ENCODE measurements at regions not wholly inside any gene's neighbourhood (a gene's known extent, or its start where the extent isn't known, plus 50 kb on each side); places are given as distances from the start of the nearest gene placed in this dataset.

DNA sequence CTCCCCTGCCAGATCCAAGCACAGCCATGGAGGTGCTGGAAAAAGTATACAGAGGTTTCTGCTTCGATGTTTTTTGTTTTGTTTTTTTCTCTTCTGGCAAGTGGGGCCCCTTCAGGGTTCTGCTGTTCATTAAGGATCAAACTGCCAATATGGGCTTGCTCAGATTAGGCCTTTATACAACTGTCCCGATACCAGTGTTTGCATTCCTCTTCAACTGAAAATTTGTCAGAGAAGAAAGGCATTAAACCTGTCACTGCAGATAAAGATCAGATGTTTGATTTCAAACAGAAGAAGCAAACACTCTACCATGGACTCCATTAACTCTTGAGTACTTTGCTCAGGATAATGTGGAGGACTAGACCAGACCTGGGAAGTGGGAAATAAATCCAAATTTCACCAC is 396.0 kb upstream of the SMIM21 start:
- Histone ChIP-seq H3K9me3 (ENCODE audit: low read depth) (no peaks in the 10 kb centered on the region), H3K27ac (no peak overlapping the region), H3K4me1 (ENCODE audit: low read depth) (peaks cover 4% of the 10 kb centered on the region), H3K27me3 (no peaks in the 10 kb centered on the region), H3K36me3 (no peaks in the 10 kb centered on the region), H3K4me3 (no peak overlapping the region)
- TF ChIP-seq, protein P1, sequence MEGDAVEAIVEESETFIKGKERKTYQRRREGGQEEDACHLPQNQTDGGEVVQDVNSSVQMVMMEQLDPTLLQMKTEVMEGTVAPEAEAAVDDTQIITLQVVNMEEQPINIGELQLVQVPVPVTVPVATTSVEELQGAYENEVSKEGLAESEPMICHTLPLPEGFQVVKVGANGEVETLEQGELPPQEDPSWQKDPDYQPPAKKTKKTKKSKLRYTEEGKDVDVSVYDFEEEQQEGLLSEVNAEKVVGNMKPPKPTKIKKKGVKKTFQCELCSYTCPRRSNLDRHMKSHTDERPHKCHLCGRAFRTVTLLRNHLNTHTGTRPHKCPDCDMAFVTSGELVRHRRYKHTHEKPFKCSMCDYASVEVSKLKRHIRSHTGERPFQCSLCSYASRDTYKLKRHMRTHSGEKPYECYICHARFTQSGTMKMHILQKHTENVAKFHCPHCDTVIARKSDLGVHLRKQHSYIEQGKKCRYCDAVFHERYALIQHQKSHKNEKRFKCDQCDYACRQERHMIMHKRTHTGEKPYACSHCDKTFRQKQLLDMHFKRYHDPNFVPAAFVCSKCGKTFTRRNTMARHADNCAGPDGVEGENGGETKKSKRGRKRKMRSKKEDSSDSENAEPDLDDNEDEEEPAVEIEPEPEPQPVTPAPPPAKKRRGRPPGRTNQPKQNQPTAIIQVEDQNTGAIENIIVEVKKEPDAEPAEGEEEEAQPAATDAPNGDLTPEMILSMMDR (IDR thresholded peaks at IDR 0.05; ENCODE audit: low read depth, low read length): no peak
- DNase-seq (ENCODE audit: low read depth in 1 of 2, low spot score in 1 of 2): no peak

DNA sequence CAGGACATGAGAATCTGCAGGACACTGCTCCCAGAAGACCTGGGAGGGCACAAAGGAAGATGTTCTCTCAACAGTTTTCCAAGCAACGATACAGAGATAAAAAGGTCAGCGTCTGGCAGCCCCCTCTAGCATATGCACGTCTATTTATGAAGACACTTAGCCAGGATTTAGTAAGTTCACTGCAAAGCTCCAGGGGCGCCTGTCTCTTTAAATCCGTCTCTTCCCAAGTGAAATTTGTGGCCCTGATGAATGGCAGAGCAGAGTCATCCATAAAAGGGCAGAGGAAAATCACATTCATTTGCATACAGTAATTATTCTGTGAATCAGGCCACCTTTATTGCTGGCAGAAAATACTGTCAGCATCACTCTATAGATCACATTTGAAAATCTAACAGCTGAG is 390.9 kb upstream of the SMIM21 start:
- Histone ChIP-seq H3K36me3 (no peaks in the 10 kb centered on the region), H3K4me3 (no peak overlapping the region), H3K27me3 (no peaks in the 10 kb centered on the region), H3K4me1 (ENCODE audit: low read depth) (no peaks in the 10 kb centered on the region), H3K27ac (no peak overlapping the region), H3K9me3 (ENCODE audit: low read depth) (no peaks in the 10 kb centered on the region)
- no peak for DNase-seq (ENCODE audit: low read depth in 1 of 2, low spot score in 1 of 2)
- TF ChIP-seq, protein P1 (IDR thresholded peaks at IDR 0.05; ENCODE audit: low read depth, low read length): no peak

DNA sequence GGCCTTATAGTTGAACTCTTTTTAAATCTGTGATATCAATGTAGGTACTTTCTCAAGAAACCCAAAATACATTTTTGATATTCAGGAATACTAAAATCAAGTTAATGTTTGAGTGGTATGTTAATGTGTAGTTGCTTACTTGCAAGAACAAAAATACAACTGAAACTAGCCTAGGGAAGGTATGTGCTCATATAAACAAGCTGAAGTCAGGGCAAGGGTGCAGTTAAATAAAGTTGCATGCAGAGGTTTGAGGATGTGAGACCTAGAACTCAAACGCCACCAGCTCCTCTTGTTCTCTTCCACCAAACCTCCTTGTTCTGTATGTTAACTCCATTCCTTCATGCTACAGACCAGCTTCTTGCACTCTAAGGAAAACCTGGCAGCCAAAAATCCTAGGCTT is 388.3 kb upstream of the SMIM21 start:
- H3K4me1 ChIP-seq (ENCODE audit: low read depth): no peaks in the 10 kb centered on the region
- H3K27ac ChIP-seq: no peak overlapping the region
- H3K4me3 ChIP-seq: no peak overlapping the region
- TF ChIP-seq, protein P1 (IDR thresholded peaks at IDR 0.05; ENCODE audit: low read depth, low read length): no peak
- no peaks in the 10 kb centered on the region for H3K9me3 ChIP-seq (ENCODE audit: low read depth)
- no peaks in the 10 kb centered on the region for H3K36me3 ChIP-seq
- DNase-seq (ENCODE audit: low read depth in 1 of 2, low spot score in 1 of 2): no peak
- no peaks in the 10 kb centered on the region for H3K27me3 ChIP-seq

DNA sequence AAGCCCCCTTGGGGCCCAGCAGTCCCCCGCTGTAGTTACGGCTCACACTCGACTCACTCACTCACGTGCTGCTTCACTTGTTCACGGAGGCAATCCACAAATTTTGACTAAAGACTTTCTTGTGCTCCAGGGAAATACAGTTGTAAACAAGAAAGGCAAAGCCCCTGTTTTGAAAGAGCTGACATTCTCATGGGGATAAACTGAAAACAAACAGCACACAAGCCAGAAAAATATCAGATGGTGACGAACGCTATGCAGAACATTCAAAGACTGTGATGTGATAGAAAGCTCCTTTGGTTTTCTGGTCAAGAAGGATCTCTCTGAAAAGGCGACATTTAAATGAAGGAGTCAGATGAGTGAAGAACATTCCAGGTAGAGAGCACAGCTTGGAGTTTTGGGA is 385.3 kb upstream of the SMIM21 start:
- Histone ChIP-seq H3K27ac (no peak overlapping the region), H3K4me3 (no peak overlapping the region), H3K4me1 (ENCODE audit: low read depth) (no peaks in the 10 kb centered on the region), H3K27me3 (no peaks in the 10 kb centered on the region), H3K36me3 (no peaks in the 10 kb centered on the region), H3K9me3 (ENCODE audit: low read depth) (no peaks in the 10 kb centered on the region)
- TF ChIP-seq, protein P1 (IDR thresholded peaks at IDR 0.05; ENCODE audit: low read depth, low read length): no peak
- DNase-seq (ENCODE audit: low read depth in 1 of 2, low spot score in 1 of 2): no peak

DNA sequence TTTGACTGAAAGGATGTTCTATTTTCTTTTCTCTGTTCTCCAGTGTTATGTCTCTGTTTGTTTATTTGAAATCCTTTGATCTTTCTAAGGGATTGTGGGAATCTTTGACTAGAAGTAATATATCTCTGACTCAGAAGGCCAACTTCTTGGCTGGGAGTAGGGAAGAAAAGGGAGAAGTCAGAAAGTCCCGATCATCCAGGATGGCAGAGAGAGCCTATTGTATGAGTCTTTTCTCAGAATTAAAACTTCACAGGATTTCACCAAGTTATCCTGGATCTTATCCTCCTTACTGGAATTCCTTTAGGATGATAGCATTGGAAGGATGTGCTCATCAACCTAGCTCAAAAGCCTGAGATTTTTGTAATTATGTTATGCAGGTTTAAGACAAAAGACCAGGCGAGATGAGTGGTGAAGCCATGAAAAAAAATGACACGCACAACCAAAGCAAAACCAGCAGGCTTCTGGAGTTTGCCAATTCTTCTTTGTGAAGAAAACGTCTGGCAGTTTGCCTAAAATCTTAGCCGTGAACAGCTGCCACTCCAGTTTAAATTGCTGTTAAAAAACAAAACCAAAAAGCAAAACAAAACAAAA is 383.6 kb upstream of the SMIM21 start:
- Histone ChIP-seq H3K27ac (no peak overlapping the region), H3K4me3 (no peak overlapping the region), H3K9me3 (ENCODE audit: low read depth) (no peaks in the 10 kb centered on the region), H3K36me3 (no peaks in the 10 kb centered on the region), H3K27me3 (no peaks in the 10 kb centered on the region), H3K4me1 (ENCODE audit: low read depth) (no peaks in the 10 kb centered on the region)
- TF ChIP-seq, protein P1 (IDR thresholded peaks at IDR 0.05; ENCODE audit: low read depth, low read length): no peak
- peak in 1 of 2 donors; percentile 1 for DNase-seq (ENCODE audit: low read depth in 1 of 2, low spot score in 1 of 2)

DNA sequence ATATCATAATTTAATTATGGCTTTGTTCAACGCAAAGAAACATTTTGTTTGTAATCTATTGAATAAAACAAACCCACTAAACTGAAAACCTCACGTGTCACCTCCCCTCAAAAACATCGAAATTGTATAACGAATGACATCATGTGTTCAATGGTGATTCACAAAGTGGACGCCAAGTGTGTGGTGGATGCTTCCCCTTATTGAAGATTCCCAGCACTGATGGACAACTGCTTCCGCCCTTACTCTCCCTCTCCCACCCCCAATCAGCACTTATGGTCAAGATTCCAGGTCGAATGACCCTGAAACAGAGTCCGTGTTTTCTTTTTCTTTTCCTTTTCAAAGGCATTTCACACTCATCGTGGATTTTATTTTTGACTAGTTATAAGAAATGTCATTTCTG is 383.0 kb upstream of the SMIM21 start:
- H3K36me3 ChIP-seq: no peaks in the 10 kb centered on the region
- H3K27ac ChIP-seq: no peak overlapping the region
- DNase-seq (ENCODE audit: low read depth in 1 of 2, low spot score in 1 of 2): no peak
- H3K27me3 ChIP-seq: no peaks in the 10 kb centered on the region
- TF ChIP-seq, protein P1 (IDR thresholded peaks at IDR 0.05; ENCODE audit: low read depth, low read length): no peak
- no peak overlapping the region for H3K4me3 ChIP-seq
- no peaks in the 10 kb centered on the region for H3K9me3 ChIP-seq (ENCODE audit: low read depth)
- no peaks in the 10 kb centered on the region for H3K4me1 ChIP-seq (ENCODE audit: low read depth)
